Fibroblast of peridontal ligament (primary cell): ENCODE measurements at regions not wholly inside any gene's neighbourhood (a gene's known extent, or its start where the extent isn't known, plus 50 kb on each side); places are given as distances from the start of the nearest gene placed in this dataset.

ENCODE experiments used
- DNase-seq: peaks from one replicate; pipeline ENCODE4 v3.0.0-alpha.2; 2010; ENCODE audit errors: extremely low read depth

DNA sequence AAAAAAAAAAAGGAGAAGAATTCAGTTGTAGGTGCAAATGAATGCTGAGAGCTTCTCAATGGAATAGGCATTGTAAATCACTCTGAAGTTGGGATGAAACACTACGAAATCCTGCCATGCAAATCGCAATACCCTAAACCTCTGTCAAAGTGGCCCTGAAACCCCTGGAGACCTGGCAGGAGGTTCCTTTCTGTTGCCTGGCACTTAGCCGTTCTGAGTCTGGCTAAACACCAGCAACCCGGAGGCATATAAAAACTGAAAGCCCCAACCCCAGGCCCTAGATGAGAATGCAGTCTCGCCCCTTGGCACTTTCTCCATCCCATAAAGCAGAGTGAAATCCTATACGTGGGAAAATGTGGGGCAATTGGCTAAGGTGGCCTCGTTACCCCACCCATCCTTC, 151.5 kb upstream of the PARP11 start:
- no peak for DNase-seq

DNA sequence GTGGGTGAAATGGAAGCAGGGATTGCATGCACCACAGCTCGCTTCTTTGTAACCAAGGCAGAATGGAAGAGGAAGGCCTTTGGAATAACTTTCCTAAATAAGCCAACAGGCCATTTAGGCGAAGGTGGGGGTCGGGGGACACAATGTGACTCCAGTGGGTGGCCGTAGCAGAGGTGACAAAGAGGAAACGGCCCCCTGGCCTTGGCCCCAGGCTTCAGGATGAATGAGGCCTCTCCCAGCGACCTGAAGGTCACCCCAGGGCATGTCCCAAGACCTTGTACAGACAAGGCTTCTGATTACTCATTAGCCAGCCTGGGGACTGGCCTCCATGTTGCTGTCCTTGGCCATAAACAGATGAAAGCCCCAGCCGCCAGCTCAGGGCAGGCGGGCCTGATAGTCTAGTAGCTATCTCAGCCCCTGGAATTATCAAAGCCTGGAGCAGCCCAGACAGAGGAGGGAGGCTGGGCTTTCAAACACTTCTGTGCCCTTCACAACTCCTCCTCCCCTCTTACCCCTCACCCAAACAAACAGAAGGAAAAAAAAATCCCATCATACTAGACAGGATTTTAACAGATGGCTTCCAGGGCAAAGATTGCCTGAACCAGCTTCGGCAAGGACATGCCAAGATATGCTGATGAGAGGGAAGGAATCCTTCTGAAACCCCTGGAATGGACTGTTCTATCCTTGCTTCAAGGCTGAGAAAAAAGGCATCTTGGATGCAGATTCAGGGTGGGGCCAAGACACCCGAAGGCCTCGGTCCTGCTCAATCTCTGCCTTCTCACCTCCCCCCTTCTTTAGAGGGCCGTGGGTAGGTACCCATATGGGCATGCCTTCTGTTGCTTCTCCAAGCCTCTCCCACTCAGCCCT, 142.3 kb upstream of the PARP11 start:
- no peak for DNase-seq

DNA sequence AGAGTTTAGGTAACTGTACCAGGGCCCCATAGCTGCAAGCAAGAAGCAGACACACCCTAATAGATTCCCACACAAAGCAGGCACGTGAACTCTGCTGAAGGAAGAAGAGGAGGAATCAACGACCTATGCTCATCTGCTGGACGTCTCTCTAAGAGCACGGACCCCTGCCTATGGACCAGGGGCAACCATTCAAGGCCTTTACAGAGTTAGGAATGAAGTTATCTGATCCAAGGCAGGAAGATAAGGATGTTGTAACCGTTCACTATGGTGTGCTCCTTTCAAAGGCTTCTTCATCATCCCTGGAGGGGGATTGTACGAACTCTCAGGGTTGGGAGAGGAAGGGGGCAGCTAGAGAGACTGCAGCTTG, 141.6 kb upstream of the PARP11 start:
- DNase-seq, result no peak

DNA sequence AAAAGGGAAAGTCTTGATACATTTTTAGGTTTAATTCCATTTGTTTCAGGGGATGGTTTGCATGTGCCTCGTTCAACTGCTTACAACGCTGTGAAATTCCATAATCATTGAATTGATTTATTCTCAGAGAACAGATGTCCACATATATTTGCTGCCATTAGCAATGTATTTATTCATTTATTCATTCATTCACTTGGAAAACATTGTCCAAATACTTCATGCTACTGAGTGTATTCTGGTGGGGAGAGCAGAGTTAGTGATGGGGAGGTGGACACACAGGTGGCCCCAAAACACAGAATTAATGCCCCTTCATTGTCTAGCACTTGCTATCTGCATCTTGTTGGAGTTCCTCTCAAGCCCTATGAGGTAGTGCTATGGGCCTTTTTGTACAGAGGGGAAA, 141.2 kb upstream of the PARP11 start:
- no peak for DNase-seq

DNA sequence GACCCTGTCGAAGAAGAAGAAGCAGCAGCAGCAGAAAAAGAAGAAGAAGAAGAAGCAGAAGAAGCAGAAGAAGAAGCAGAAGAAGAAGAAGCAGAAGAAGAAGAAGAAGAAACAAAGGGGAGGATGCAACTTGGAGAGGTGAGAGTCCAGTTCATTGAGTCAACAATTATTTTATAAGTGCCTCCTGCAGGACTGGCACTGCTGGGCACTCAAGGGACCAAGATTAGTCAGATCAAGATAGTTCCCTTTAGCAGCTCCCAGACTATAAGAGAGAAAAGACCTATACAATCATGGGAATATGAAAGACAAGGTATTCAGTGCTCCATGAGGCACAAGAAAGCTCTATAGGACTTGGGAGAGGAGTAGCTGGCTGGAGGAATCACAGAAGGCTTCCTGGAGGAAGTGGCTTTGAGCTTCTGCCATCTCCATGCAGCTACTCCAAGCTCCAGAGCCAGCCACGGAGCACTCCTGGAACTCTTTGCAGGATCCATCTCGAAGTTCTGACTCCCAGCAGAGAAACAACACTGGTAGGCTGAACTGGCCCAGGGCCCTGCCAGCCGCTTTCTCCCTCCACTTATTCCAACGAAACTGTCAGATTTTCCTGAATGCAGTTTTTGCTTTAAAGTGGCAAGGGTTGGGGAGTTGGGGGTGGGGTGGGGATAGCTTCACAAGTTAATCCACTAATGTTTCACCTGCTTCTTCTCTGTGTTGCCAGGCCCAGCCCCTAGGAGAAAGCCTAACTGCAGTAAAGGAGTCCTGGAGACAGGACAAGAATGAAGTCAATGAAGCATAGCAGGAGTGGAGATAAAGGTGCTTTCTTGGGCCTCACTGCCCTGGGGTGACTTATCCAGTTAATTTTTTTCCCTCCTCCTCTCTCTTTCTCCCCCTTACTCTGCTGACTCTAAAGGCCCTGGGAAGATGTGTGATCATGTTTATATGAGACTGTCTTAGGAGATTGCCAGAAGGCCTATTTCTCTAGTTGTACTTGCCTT, 140.1 kb upstream of the PARP11 start:
- no peak for DNase-seq

DNA sequence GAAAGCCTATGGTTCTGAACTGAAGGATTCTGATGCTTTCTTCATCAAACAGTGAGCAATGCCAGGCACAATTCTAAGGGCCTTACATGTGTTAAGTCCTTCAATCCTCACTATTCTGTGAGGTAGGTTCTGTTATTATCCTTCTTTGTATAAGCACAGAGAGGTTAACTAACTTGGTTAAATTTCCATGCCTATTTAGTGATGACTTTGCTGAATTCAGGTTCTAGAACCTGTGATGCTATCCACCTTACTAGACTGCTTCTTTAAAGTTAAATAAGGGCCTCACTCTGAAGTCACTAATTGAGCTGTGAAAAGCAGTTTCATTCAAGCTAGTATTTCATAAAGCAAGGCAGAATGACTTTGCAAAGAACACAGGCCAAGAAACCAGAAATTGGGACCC, 138.9 kb upstream of the PARP11 start:
- no peak for DNase-seq

DNA sequence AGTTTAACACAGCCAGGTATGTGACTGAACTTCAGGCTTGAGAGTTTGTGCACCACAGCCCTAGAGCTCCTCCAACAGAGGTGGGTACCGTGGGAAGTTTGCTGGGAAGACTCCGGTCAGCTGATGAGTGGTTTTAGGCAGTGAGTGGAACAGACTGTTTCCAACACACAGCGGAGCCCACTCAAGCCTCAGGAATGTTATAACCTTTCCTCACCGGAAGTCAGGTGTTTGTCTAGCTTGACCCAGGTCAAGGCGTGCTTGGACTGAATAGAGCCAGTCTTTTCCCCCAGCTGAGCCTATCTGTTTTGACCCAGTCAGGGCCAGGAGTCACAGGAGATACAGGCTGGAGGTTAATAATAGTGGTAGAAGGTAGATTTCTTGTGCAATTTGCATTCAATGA, 138.4 kb upstream of the PARP11 start:
- no peak for DNase-seq

DNA sequence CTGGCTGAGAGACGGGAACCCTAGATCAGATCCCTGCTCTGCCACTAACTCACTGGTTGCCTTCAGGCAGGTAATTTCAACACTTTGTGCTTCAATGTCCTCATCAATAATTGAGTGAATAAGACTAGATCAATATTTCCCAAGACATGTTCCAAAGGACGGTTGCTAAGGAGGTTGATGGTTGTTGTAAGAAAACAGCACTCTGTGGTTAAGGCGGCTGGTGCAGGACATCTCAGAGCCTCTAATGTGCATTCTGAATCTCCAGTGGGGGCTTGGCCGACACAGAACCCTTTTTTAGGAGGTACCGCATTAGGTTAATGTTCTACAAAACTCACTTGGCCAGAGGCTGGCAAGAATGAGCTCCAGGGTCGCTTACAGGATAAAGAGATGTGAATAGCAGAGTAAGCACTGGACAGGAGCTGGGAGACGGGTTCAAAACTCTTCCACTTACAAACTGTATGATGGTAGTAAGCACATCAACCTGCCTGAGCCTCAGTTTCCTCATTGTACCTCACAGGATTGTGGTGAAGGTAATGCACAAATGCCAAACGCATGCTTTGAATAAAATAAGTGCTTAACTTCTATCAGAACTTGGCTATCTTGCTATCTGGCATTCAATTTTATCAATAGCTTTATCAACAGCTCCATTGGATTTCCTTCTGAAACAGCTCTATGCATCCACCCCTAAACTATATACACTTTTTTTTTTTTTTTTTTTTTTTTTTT, 136.9 kb upstream of the PARP11 start:
- DNase-seq, result no peak

DNA sequence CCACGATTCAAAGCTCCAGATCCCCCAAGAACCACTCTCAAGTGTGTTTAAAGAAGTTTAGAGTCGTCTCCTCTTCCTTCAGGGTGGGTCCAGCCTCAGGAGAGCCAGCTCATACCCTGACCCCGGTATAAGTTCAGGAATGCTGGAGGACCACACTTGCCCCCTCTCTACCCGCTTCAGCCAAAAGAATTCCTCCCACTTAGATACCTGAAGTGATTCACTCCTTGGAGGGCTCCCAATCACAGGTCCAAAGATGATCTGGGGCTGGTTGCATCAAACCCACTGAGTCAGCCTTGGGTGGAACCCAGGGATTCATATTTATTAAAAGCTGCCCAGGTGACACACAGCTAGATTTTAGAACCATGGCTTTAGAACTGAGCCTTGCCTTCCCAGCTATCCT, 133.5 kb upstream of the PARP11 start:
- DNase-seq, result no peak

DNA sequence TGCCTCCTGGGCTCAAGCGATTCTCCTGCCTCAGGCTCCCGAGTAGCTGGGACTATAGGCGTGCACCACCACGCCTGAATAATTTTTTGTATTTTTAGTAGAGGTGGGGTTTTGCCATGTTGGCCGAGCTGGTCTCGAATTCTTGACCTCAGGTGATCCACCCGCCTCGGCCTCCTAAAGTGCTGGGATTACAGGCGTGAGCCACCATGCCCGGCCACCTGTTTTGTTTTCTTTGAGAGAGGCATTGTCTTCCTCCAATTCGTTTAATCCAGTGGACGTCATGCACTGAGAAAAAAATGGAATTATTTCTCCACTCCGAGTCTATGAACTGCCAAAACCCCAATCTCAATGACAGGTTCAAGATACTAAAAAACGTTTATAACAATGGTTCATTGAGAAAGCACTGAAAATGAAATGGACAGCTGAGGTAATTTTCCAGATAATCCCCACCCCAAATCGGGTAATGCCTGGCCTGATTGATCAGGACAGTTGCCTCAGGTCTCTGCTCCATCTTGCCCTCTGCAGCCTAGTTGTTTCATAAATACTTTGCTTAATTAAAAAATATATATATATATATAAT, 132.7 kb upstream of the PARP11 start:
- DNase-seq, result no peak

DNA sequence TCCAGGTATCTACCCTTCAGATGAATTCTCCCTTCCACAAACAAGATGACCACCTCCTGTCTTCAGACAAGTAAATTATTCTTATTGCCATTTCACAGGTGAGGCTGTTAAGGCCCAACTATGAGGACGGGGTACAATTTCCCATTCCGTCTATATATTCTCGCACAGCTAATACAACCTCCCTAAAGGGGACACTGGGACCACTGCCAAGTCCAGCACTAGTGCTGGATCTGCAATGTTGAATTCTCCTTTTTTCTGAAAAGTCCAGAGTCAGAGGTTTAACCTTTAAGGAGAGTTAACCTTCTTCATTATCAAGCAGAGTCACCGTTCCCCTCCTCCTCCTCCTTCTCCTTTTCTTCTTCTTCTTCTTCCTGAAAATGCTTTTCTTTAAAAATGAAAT, 130.4 kb upstream of the PARP11 start:
- DNase-seq, result no peak

DNA sequence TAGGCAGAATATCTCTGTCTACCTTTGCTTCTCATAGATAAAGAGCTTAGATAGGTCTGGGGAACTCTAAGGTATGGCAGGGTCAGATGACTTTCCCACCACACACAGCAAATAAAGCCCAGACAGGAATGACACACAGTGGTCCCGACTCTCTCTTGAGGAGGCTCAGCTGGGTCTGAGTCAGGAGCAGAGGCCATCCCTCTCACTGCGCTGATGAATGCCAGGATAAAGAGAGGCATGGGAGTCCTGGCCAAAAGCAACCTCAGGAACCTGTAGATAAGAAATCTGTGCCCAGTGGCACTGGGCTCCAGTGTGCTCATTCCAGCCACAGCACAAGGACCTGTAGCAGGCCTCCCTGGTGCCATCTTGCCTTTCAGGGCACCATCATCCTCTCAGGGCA, 129.4 kb upstream of the PARP11 start:
- DNase-seq, result no peak

DNA sequence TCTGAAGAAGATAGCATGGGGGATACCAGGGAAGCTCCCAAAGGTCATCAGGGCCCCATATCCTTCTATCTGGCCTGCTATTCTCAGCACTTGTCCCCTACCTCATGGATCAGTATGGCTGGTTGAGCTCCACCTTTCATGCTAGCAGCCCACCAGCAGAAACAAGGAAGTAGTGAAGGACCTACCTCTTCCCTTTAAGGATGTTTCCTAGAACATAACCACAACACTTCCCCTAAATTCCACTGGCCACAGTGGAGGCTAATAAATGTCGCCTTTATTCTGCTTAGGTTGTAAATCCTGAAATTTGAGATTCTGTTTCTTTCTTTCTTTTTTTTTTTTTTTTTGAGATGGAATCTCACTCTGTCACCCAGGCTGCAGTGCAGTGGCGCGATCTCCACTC, 128.6 kb upstream of the PARP11 start:
- DNase-seq, result no peak

DNA sequence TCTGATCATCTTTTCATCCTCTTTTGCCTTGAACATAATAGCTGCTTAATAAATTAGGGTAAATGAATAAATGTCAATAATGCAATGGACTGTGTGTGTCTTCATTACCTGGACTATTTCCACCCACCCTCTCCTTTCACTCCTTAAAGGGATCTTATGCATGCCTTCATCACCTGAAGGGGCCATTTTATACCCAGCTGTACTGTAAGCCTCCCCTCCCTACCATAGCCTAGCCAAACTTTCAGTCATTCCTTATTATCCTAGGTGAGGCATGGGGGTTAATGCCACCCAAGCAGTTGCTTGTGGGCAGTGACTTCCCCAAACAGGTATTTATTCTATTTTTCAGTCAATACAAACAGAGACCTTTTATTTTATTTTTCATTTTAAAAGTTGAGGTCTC, 127.8 kb upstream of the PARP11 start:
- DNase-seq, result no peak

DNA sequence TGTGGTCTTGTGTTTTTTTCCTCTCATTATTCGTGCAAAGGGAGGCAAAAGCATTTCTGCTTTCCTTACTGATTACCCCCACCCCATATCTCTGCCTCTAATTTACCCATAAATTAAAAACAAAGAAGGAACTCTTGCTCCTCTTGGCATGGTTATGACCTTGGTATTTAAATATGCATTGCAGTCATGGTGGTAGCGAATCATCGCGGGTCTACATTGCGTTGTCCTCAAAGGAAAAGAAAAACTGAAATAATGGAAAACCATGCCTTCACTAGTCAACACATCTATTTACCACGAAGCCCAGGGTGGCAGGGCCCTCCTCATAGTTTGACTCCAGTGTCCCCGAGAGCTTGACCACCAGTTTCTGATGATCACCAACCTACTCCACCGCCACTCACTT, 126.7 kb upstream of the PARP11 start:
- DNase-seq, result no peak

DNA sequence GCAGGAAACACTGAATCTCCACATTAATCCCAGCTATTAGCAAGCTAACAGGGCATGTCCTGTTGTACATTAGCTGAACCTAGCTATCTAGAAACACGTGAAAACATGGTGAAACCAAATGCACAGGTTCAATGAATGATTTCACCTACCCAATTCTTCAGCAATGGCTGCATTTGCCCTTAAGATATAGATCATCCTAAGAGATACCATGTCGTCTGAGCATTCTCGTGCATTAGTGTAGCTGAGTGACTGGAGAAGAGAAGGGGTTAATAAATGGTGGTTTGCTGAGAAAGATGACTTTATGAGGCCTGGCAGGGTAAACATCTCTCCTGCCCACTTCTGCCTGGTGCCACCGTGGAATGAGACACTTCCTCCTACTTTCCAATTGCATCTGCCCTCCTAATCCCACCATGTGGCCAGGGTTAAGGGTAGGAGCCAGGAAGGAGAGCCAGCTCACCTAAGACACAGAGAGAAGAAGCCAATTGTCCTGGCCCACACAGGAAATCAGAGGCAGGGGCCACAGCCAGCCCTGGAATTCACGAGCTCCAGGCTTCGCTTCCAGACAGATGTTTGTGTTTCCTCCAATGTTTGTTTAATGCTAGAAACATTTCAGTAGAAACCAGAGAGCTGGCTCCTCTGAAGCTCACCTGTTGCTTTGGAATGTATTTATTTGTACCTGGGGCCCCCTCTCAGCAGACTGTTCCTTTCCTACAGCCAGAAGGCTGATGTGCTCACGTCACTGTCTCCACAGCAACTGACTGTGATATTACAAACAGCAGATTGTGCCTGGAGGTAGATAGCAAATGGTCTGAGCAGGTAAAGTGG, 126.0 kb upstream of the PARP11 start:
- no peak for DNase-seq

DNA sequence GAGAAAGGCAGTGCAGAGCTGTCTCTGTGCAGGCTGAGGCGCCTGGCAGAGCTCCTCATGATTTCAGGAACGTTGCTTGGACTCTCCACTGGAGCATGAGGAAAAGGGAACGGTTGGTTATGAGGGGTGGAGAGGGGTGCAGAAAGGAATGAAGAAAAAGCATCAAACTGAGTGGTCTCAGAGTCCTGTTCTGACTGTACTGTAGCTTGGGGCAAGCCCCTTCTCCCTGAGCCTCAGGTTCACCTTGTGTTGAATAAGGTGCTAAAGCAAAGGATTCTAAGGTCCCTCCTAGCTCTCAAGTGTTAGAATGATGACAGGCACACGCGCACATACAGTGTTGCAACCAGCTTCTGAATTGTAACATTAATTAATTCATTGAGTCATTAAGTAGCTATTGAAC, 125.2 kb upstream of the PARP11 start:
- DNase-seq, result no peak

DNA sequence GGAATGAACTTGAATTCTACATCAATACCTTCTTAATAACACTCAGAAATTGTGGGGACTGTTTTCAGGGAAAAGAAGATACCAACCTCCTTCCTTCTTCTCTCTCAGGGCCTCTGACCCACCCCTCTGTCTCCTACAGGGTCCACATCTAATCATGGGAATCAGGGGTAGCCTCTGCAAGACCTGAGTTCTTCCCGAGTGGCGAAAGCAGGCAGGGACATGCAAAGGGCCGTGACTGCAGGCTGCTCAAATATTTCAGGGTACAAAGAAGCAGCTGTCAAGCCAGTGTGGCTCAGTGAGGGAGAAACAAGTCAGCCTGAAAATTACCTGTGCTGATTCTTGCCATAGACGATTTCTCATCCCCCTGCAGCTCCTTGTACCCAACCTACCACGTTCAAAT, 123.1 kb upstream of the PARP11 start:
- DNase-seq, result no peak

DNA sequence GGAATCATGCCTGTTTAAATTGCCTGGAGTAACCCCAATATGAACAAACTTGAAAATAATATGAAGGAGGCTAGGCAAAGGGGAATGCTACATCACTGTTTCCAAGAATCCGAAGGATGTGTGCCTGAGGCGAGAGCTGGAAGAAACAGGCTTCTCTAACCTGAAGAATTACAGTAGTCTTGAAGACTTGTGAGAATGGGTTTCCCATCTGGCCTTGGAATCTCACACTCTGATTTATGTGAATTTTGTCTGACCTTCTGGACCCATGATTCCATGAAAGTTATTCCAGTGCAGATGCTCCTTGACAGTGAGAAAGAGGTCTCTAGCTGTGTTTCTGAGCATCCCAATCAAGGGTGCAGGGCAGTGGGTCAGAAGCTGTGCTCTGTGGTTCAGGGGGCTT, 122.1 kb upstream of the PARP11 start:
- no peak for DNase-seq

DNA sequence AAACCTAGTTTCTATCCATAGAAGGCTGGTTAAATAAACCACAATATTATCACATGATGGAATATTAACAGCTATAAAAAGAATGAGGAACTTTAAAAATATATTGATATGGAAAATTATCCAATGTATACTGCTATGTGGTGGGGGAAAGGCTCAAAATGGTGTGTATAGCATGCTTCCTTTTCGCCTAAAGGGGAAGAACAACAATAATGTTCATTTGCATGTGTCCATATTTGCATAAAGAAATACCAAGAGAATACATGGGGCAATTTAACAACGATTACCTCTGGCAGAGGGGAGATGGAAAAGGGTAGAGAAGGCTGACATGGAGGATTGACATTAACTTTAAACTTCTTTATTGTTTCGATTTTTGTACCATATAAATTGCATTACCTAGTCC, 121.3 kb upstream of the PARP11 start:
- no peak for DNase-seq

DNA sequence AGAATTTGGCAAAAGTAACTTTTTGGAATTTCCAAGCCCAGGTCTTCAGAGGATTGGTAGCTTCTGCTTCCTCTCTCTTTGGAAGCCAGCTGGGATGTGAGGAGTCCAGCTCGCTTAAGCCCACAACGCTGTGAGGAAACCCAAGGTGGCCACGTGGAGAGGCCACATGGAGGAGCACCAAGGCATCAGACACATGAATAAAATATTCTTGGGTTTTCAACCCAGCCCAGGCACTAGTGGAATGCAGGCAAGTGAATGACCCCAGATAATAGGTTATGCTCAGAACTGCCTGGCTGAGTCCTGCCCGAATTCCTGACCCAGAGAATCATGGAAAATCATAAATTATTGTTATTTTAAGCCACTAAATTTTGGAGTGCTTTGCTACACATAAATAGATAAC, 119.7 kb upstream of the PARP11 start:
- DNase-seq, result no peak
